AG09319 (cell line): ENCODE measurements at regions not wholly inside any gene's neighbourhood (a gene's known extent, or its start where the extent isn't known, plus 50 kb on each side); places are given as distances from the start of the nearest gene placed in this dataset.

ENCODE experiments used
- DNase-seq: peaks from one replicate; pipeline ENCODE4 v3.0.0-alpha.2; 2010; ENCODE audit warnings: low read depth; ENCODE audit errors: extremely low read depth
- TF ChIP-seq, protein P1 (sequence below): IDR thresholded peaks from 2 replicates; pipeline ENCODE4 v1.5.1; 2011; ENCODE audit warnings: low read depth, mild to moderate bottlenecking, inconsistent platforms, low read length, moderate library complexity

DNA sequence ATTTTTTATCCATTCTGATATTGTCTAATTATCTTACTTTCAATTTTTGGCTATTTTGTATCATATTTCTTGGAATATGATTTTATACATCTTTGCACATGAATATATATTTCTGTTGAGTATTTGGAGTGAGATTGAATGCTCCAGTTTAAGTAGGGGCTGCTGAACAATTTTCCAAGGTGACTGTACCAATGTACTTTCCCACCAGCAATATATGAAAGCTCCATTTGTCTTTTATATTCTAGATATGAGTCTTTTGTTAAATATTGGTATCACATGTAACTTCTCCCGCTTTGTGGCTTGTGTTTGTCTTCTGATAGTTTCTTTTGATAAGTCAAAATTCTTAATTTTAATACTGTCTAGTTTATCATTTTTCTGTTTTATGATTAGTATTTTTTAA, 144.6 kb upstream of the MDFIC start:
- TF ChIP-seq, protein P1, sequence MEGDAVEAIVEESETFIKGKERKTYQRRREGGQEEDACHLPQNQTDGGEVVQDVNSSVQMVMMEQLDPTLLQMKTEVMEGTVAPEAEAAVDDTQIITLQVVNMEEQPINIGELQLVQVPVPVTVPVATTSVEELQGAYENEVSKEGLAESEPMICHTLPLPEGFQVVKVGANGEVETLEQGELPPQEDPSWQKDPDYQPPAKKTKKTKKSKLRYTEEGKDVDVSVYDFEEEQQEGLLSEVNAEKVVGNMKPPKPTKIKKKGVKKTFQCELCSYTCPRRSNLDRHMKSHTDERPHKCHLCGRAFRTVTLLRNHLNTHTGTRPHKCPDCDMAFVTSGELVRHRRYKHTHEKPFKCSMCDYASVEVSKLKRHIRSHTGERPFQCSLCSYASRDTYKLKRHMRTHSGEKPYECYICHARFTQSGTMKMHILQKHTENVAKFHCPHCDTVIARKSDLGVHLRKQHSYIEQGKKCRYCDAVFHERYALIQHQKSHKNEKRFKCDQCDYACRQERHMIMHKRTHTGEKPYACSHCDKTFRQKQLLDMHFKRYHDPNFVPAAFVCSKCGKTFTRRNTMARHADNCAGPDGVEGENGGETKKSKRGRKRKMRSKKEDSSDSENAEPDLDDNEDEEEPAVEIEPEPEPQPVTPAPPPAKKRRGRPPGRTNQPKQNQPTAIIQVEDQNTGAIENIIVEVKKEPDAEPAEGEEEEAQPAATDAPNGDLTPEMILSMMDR, result no peak
- DNase-seq, result no peak

DNA sequence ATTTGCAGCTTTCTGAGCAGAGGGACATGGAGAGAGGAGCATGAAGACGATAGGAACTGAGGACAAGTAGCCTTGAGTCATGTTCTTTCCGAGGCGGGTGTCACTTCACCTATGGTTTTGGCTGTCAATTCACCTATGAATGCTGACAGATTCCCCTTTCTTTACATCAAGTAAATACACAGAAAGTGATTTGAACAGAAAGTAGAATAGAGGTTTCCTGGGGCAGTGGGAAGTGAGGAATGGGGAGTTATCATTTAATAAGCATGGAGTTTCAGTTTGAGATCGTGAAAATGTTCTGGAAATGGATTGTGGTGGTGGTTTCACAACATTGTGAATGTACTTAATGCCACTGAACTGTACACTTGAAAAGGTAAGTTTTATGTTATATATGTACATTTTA, 138.4 kb upstream of the MDFIC start:
- TF ChIP-seq, protein P1, result no peak
- DNase-seq, result no peak

DNA sequence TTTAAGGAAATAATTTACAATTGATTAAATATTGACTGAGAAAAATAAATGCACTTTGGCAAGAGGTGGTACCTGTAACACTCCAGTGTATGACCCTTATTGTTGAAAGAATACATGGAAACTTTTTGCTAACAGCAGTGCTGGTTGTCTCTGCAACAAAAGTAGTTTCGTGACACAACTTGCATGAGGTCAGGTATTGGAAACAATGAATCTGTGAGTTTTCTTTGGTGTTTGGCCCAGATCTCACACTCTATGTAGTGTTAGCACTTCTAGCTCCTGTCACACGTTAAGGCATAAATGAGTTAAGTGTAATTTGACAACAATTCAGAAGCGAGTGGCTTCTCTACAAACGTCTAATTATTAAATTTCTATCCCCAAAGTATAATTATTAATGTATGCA, 137.7 kb upstream of the MDFIC start:
- DNase-seq, result no peak
- TF ChIP-seq, protein P1, result no peak

DNA sequence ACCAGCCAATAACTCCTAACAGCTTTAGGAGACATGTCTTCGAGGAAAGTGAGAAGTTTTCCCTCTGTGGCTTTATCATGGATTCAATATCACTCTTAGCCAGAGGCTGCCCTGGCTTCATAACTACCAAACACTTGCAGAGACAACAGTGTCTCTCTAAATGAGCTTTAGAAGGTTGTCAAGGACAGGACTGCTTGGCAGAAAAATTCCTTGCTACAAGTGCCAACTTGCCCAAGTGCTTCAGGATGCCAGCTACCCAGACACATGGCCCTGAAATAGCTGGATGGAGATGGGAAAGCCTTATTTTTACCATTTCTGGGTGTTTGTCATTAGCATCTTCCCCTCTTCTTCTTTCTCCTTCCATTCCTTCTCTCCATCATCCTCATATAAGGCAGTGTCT, 137.1 kb upstream of the MDFIC start:
- TF ChIP-seq, protein P1, result no peak
- DNase-seq, result no peak

DNA sequence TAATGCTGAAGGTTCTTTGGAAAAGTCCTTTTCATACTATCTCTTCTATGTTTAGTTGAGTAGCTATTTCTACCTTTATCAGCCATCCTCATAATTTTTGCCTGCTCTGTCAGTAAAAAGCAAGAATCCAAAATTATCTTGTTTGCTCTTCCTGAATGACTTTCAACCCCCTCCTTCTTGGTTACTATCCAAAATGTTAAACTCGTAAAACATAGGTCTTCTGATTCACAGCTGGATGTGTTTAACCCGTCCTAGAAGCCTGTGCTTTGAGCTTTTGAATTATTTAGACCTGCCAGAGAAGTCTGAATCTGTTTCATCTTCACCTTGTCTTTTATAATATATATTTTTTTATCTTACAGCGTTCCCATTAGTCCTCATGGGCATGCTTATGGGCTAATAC, 136.4 kb upstream of the MDFIC start:
- DNase-seq, result no peak
- TF ChIP-seq, protein P1, result no peak

DNA sequence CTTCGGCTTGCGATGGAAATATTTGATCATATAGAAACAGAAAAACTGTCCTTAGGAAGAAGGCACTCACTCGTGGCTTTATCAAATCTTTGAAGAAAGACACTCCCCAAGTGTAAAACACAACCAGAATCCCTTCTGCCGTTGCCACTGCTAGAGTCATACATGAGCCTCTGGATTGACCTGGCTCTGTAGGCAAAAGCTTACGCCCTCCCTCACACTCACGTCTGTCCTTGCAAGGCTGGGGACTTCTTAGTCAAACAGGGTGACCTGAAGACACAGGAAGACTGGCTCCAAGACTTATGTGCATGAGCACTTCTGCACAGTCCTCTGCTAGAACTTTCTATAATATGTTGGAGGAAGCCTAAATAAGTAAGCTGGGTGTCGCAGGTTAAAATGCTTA, 135.4 kb upstream of the MDFIC start:
- no peak for DNase-seq
- TF ChIP-seq, protein P1, result no peak

DNA sequence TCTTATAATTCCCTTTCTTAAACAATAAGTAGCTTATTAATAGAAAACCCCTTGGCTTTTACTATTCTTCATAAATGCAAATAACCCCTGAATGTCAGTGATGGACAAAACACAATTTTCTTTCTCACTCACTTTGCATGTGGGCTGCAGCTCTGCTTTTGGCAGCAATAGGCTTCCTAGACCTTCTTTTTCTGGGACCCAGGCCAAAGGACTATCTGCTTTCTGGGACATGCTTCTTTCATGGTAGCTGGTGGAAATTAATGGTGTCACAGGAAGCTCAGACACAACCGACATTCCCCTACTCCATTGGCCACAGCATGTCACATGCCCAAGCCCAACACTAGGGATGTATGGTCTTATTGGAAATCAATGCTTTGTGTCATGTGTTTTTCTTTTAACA, 134.3 kb upstream of the MDFIC start:
- TF ChIP-seq, protein P1, result no peak
- DNase-seq, result no peak
